ENCODE measurements at regions not wholly inside any gene's neighbourhood (a gene's known extent, or its start where the extent isn't known, plus 50 kb on each side); places are given as distances from the start of the nearest gene placed in this dataset.
"Not testable (repeated sequence)": the region's sequence is repeated elsewhere in the genome, so short reads cannot be mapped to it uniquely, and the experiment has no call there.

DNA sequence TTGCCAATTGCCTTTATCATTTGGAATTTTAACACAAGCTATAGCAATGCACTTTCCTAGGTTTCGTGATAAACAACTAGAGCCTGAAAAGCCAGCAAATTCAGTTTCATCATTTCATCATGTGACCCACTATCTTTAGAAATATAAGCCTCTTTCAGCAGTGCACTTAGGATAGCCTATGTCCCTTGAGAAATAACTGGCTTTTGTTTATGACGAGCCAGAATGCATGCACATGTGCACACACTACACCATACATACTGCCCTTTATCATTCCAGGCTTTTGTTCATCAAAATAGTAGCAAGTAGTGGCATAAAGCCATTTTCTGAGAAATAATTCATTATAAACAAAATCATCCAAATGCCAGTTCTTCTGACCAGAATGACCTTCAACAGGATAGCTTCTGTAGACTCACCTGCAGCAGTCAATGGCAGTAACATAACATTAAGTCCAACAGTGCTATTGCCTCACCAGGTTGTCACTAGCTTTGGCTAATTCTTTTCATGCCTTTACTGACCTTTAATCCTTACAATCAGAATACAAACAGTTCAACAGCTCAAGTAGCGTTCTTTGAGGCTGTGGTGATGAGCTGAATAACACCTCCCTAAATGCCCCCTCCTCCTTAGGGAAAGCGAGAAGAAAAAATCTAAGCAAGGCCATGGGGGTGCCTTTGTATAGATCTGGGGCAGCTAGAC, 132.3 kb upstream of the SMARCA2 start:
- DNase-seq = no peak

- DNase-seq = no peak
Observed at GRCh38 chr9:1890201-1890600, 124.9 kb upstream of the SMARCA2 start.

- DNase-seq = no peak
Observed at GRCh38 chr9:1890816-1891215, 124.3 kb upstream of the SMARCA2 start.

- DNase-seq = not testable (repeated sequence)
Observed at GRCh38 chr9:1903080-1903704, 112.0 kb upstream of the SMARCA2 start.

DNA sequence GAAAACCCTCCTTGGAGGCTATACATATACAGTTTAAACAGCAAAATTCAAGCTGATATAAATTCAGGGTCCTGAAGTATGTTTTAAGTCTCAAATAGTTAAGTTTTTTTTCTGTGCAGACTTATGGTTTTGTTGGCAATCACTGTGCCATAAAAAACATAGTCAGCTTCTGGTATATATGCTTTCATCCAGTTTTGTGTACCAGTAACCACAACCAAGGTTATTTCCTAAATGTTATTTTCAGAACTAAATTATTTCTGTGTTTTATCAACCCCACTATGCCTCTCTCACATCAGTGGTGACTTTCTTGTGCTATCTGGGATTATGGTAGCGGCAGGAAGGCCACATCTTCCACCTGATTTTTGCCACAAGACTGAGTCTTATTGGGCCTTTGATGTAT, 107.7 kb upstream of the SMARCA2 start:
- no peak for DNase-seq

DNA sequence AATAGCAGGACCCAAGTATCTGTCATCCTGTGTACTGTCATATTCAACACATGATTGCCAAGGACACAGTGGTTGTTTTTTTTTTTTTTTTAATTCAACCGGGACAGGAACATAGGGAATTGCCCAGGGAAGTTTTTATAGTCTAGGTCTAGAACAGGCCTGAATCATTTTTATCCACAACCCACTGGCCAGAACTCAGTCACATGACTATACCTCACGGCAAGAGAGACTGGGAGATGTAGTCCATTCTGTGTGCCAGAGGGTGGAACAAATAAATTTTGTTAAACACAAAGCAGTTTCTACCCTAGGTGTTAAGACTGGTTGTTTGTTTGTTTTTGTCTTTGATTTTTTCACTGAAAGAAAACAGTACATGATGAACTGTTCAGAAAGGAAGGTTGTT, 105.8 kb upstream of the SMARCA2 start:
- DNase-seq = no peak

- DNase-seq = no peak
Observed at GRCh38 chr9:1910269-1910811, 104.8 kb upstream of the SMARCA2 start.

GRCh38 chr9:1913631-1914330, 101.4 kb upstream of the SMARCA2 start:
- DNase-seq = no peak

DNA sequence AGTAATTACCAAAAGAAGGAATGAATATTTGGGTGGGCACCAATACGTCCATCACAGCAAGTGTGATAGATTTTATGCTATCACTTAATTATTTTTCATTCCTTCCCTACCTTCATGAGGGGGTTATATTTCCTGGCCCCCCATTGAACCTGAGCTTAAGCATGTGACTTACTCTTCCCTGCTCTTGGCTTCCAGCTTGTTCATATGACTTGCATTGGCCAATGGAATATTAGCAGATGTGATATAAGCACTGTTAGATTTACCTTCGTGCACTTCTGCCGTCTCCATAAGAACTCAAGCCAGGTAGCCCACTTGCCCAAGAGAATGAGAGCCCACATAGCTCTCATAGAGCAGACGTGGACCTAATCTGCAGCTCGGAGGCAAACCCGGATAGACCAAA, 99.1 kb upstream of the SMARCA2 start:
- no peak for DNase-seq

DNA sequence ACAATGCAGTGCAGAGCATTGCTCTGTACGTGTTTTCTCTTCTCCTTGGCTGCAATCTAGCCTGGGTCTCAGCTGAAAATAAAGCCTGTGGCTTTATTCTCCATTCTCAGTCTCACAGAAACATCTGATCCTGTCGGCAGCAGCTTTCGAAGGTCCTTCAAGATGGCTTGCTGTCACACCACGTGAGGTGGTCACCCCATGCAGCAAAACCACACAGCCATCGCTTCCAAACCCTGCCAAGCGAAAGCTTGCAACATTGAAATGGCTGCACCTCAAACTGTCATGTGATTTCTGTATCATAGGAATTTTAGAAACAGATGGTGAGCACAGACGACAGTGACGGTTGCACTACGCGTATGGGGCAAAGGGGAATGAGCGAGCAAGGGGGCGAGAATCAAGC, 98.5 kb upstream of the SMARCA2 start:
- DNase-seq = no peak

- no peak for DNase-seq
Observed at GRCh38 chr9:1917396-1917935, 97.7 kb upstream of the SMARCA2 start.

GRCh38 chr9:1918108-1918507, 97.0 kb upstream of the SMARCA2 start:
- no peak for DNase-seq

DNA sequence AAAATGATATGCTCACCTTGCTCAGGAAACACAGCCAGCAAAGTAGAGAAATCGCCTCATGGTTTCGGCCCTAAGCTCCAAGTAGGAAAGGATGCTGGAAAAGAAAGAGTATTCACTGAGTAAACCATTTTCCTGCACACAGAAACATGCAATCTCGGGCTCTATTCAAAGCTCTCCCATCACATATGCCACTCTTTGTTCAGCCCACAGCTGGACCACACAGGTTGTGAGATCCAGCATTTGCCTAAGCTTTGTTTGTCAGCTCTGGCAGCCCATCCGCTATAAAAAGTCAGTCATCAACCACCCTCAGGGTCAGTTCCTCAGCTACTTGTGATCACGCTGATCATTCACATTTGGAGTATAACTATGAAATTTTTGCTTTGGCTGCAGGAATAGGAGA, 96.5 kb upstream of the SMARCA2 start:
- DNase-seq = no peak

- DNase-seq = no peak
Observed at GRCh38 chr9:1919229-1919628, 95.9 kb upstream of the SMARCA2 start.

DNA sequence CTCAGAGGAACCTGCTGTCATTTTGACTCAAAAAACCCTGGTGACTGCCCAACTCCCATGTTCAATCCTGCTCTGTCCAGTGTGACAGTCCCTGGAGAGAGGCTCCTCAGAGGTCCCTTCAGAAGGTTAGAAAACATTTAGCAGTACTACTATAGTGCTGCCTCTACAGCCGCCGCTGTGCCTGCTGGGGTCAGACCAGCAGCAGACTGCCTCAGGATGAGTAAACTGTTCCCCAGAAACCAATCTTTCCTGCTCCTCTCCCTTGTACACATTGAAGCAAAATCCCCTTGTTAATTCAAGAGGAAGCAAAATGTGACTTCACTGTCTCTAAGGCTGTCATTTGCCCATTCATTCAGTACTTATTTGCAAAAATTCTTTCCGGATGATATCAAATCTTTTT, 94.8 kb upstream of the SMARCA2 start:
- no peak for DNase-seq

DNA sequence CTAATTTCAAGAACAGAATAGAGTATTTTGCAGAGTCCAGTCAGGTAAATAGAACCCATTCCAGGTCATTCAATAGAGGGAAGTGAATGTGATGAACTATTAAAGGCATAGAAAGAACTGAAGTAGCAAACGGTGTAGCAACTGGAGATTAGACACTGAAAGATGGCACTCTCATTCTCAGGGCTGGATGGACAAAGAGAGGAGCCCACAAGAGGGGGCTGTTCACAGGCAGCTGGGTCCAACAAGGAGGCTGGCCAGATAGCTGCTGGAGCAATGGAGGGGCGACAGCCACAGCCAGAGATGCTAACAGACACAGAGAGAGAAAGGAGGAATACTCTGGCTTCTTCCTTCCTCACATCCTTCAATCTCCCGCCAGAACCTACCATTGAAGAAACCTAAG, 93.1 kb upstream of the SMARCA2 start:
- no peak for DNase-seq

DNA sequence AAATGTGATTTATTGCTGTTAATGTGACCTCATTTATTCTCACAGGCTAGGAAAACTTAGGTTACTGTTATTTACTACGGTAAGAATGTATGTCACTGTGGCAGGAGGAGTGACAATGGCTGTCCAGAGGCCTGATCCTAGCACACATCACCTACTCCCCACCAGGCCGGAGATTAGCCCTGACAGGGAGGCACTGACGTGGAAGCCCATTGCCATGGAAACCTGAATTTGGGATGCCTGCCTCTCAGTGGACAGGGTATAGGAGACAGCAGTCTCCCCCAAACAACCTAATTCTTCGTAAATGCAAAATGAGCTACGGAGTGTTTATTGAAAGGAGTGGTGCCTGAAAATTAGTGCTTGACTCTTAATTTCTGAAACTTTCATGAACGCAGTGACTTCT, 87.6 kb upstream of the SMARCA2 start:
- DNase-seq = no peak

- DNase-seq = no peak
Observed at GRCh38 chr9:1929134-1929533, 86.0 kb upstream of the SMARCA2 start.

- no peak for DNase-seq
Observed at GRCh38 chr9:1929722-1930244, 85.4 kb upstream of the SMARCA2 start.

DNA sequence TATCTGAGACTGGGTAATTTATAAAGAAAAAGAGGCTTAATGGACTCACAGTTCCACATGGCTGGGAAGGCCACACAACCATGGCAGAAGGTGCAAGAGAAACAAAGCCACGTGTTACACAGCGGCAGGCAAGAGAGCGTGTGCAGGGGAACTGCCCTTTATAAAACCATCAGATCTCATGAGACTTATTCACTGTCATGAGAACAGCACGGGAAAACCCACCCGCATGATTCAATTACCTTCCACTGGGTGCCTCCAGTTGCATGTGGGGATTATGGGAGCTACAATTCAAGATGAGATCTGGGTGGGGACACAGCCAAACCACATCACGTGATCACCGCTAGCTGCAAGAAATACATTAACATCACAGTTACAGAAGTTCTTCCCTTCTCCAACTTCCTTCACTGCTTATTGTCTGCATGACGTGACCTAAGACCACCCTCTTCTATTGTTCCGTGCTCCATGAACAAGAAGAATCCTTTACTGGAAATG, 84.9 kb upstream of the SMARCA2 start:
- DNase-seq = not testable (repeated sequence)

- DNase-seq = no peak
Observed at GRCh38 chr9:1938135-1938534, 77.0 kb upstream of the SMARCA2 start.

- DNase-seq = no peak
Observed at GRCh38 chr9:1938675-1939170, 76.4 kb upstream of the SMARCA2 start.

GRCh38 chr9:1939466-1939865, 75.7 kb upstream of the SMARCA2 start:
- DNase-seq = no peak

Data from suppressor macrophage treated with lipopolysaccharide for 4 hours (primary cell).